GM12878 (cell line): ENCODE measurements at regions not wholly inside any gene's neighbourhood (a gene's known extent, or its start where the extent isn't known, plus 50 kb on each side); places are given as distances from the start of the nearest gene placed in this dataset.

Source experiments
- CTCF ChIP-seq, 3 experiments: IDR thresholded peaks in 2 of 3; conservative IDR thresholded peaks in 1 of 3; 2 replicates each; pipeline ENCODE4 v1.5.1; 2011; ENCODE audit warnings: low read depth in 3 of 3, low read length in 3 of 3, mild to moderate bottlenecking in 3 of 3, control low read depth in 2 of 3, moderate library complexity in 2 of 3, inconsistent platforms in 1 of 3, mixed read lengths in 1 of 3; ENCODE audit not compliant: control insufficient read depth in 2 of 3, insufficient read depth in 1 of 3; ENCODE audit errors: extremely low read depth in 1 of 3
- EP300 ChIP-seq, 2 experiments: fragments of 150-350 bp in 1 of 2; IDR thresholded peaks; 2 replicates each; pipeline ENCODE4 v1.6.1; 2011 to 2012; ENCODE audit warnings: low read depth in 2 of 2, low read length in 2 of 2, borderline replicate concordance in 1 of 2, improper control_type of control experiment in 1 of 2, inconsistent platforms in 1 of 2; ENCODE audit not compliant: control insufficient read depth in 1 of 2
- EZH2 ChIP-seq: IDR thresholded peaks from 2 replicates; pipeline ENCODE4 v1.6.1; 2012; ENCODE audit warnings: low read depth, mild to moderate bottlenecking, control low read depth, inconsistent platforms, low read length, borderline replicate concordance; ENCODE audit not compliant: control insufficient read depth
- SKIL ChIP-seq: fragments of 450-650 bp; IDR thresholded peaks from 2 replicates; pipeline ENCODE4 v1.6.1; 2017; ENCODE audit warnings: mild to moderate bottlenecking, low read depth, inconsistent platforms; ENCODE audit not compliant: poor library complexity, severe bottlenecking

DNA sequence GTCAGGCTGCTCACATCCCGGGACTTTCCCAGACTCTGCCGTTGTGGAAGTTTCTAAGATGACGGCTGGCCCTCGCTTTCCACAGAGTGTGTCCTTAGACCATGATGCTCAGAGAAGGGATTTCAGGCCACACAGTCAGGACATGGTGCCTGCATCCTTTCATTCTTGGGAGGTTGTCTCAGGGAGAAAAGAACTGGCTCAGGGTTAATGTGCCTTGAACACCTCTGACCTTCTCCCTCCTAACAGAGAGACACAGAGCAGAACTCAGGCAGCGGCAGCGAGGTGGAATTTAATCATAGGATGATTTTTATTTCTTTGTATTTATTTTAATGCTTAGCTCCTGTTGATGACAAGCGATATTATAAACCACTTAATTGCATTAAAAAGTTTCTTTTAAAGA lies 96.9 kb upstream of the ATP2B2 start:
- TF ChIP-seq SKIL: no peak
- no peak for TF ChIP-seq CTCF (IDR thresholded peaks at IDR 0.05 in 2 of 3, conservative IDR thresholded peaks at IDR 0.05 in 1 of 3; ENCODE audit: control insufficient read depth in 2 of 3, extremely low read depth in 1 of 3, insufficient read depth in 1 of 3, low read depth in 3 of 3, low read length in 3 of 3)
- TF ChIP-seq EP300 (IDR thresholded peaks at IDR 0.05; ENCODE audit: borderline replicate concordance in 1 of 2, control insufficient read depth in 1 of 2, low read depth in 2 of 2, low read length in 2 of 2): no peak
- TF ChIP-seq EZH2: no peak
